ENCODE measurements at regions not wholly inside any gene's neighbourhood (a gene's known extent, or its start where the extent isn't known, plus 50 kb on each side); places are given as distances from the start of the nearest gene placed in this dataset.

- no peak for TF ChIP-seq CTCF (IDR thresholded peaks at IDR 0.05)
- no peak for TF ChIP-seq MAX (IDR thresholded peaks at IDR 0.05; ENCODE audit: low read depth)
- TF ChIP-seq JUND (IDR thresholded peaks at IDR 0.05): no peak
- TF ChIP-seq YY1 (IDR thresholded peaks at IDR 0.05; ENCODE audit: low read depth): no peak
Measured at GRCh38 chr5:144093868-144094267, 76.6 kb downstream of the YIPF5 start.
